ENCODE measurements at regions not wholly inside any gene's neighbourhood (a gene's known extent, or its start where the extent isn't known, plus 50 kb on each side); places are given as distances from the start of the nearest gene placed in this dataset.
A peak's percentile ranks its signal among the peaks of the same experiment; 100 is the strongest.

- Mint-ChIP-seq H3K27me3 (ENCODE audit: unreplicated experiment) (peaks cover 4% of the 10 kb centered on the region), H3K36me3 (ENCODE audit: low read depth, unreplicated experiment) (peaks cover 45% of the 10 kb centered on the region), H3K4me1 (ENCODE audit: unreplicated experiment) (no peaks in the 10 kb centered on the region), H3K9me3 (ENCODE audit: unreplicated experiment) (no peaks in the 10 kb centered on the region), H3K27ac (ENCODE audit: unreplicated experiment) (no peak overlapping the region), H3K4me3 (ENCODE audit: unreplicated experiment) (no peak overlapping the region)
- peak; percentile 24 for TF ChIP-seq CTCF (IDR thresholded peaks at IDR 0.05; ENCODE audit: unreplicated experiment)
- no peak for DNase-seq (ENCODE audit: low spot score)
Measured at GRCh38 chr14:66109426-66109825, 376.7 kb upstream of the CCDC196 start.

- no peak overlapping the region for H3K27ac Mint-ChIP-seq (ENCODE audit: unreplicated experiment)
- TF ChIP-seq CTCF (IDR thresholded peaks at IDR 0.05; ENCODE audit: unreplicated experiment): no peak
- H3K4me1 Mint-ChIP-seq (ENCODE audit: unreplicated experiment): no peaks in the 10 kb centered on the region
- peaks cover 4% of the 10 kb centered on the region for H3K27me3 Mint-ChIP-seq (ENCODE audit: unreplicated experiment)
- H3K36me3 Mint-ChIP-seq (ENCODE audit: low read depth, unreplicated experiment): peaks cover 42% of the 10 kb centered on the region
- no peak overlapping the region for H3K4me3 Mint-ChIP-seq (ENCODE audit: unreplicated experiment)
- no peak for DNase-seq (ENCODE audit: low spot score)
- no peaks in the 10 kb centered on the region for H3K9me3 Mint-ChIP-seq (ENCODE audit: unreplicated experiment)
Measured at GRCh38 chr14:66111891-66112290, 374.3 kb upstream of the CCDC196 start.

GRCh38 chr14:66114071-66114470, 372.1 kb upstream of the CCDC196 start:
- H3K27me3 Mint-ChIP-seq (ENCODE audit: unreplicated experiment): peaks cover 4% of the 10 kb centered on the region
- no peak for DNase-seq (ENCODE audit: low spot score)
- H3K4me3 Mint-ChIP-seq (ENCODE audit: unreplicated experiment): no peak overlapping the region
- H3K4me1 Mint-ChIP-seq (ENCODE audit: unreplicated experiment): peaks cover 7% of the 10 kb centered on the region
- peaks cover 34% of the 10 kb centered on the region for H3K36me3 Mint-ChIP-seq (ENCODE audit: low read depth, unreplicated experiment)
- H3K9me3 Mint-ChIP-seq (ENCODE audit: unreplicated experiment): no peaks in the 10 kb centered on the region
- no peak for TF ChIP-seq CTCF (IDR thresholded peaks at IDR 0.05; ENCODE audit: unreplicated experiment)
- H3K27ac Mint-ChIP-seq (ENCODE audit: unreplicated experiment): no peak overlapping the region

- peaks cover 7% of the 10 kb centered on the region for H3K4me1 Mint-ChIP-seq (ENCODE audit: unreplicated experiment)
Measured at GRCh38 chr14:66115740-66116502, 370.2 kb upstream of the CCDC196 start.

More at GRCh38 chr14:66115740-66116502, 370.2 kb upstream of the CCDC196 start:
- Mint-ChIP-seq H3K27ac (ENCODE audit: unreplicated experiment) (no peak overlapping the region), H3K4me3 (ENCODE audit: unreplicated experiment) (no peak overlapping the region), H3K36me3 (ENCODE audit: low read depth, unreplicated experiment) (peaks cover 25% of the 10 kb centered on the region), H3K27me3 (ENCODE audit: unreplicated experiment) (peaks cover 2% of the 10 kb centered on the region), H3K9me3 (ENCODE audit: unreplicated experiment) (no peaks in the 10 kb centered on the region)
- no peak for TF ChIP-seq CTCF (IDR thresholded peaks at IDR 0.05; ENCODE audit: unreplicated experiment)
- DNase-seq (ENCODE audit: low spot score): no peak
